GM19238 (cell line): ENCODE measurements at regions not wholly inside any gene's neighbourhood (a gene's known extent, or its start where the extent isn't known, plus 50 kb on each side); places are given as distances from the start of the nearest gene placed in this dataset.
"Not testable (repeated sequence)": the region's sequence is repeated elsewhere in the genome, so short reads cannot be mapped to it uniquely, and the experiment has no call there.

Source experiments
- DNase-seq: peaks from one replicate; pipeline ENCODE4 v3.0.0; 2011; ENCODE audit warnings: low spot score; ENCODE audit not compliant: insufficient read length

- no peak for DNase-seq
Measured at GRCh38 chr5:158209219-158209908, 350.4 kb upstream of the CLINT1 start.

DNA sequence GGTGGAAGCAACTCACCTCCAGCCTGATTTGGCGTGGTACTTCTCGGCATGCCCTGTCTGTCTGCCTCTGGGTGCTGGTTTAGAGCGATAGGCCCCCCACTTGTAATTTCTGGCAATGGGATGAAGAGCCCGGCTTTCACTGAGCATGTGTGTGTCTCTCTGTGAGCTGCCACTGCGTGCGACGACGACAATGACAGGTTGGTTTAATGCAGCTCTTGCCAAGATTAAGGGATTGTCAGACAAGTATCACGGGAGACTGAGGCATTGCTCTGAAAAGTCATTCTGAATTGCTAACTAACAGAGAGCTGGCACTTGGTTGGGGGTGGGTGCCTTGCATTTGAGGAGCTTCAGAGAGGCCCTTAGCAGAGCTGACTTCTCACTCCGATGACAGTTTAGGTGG, 348.8 kb upstream of the CLINT1 start:
- DNase-seq = no peak

GRCh38 chr5:158205992-158206391, 347.0 kb upstream of the CLINT1 start:
- DNase-seq = no peak

GRCh38 chr5:158203261-158203660, 344.3 kb upstream of the CLINT1 start:
- DNase-seq = no peak

- no peak for DNase-seq
Measured at GRCh38 chr5:158202801-158203200, 343.9 kb upstream of the CLINT1 start.

DNA sequence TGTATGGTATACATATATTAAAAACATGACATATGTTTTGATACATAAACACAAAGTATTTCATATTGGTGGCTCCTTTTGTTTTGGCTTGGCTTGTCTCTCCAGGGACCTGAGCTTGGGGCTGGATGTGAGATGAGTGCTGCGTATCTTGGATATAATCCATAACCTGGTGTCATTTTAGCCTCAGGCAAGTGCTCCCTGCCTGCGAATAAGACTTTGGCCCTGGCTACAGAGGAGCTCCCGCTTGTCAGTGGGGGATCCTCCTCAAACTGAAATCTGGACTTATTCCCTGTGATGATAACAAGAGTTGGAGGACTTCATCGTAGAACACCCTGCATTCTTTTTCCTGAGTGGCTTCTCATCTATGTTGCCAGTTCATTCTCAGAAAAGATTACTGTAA, 341.7 kb upstream of the CLINT1 start:
- no peak for DNase-seq

GRCh38 chr5:158198636-158199035, 339.7 kb upstream of the CLINT1 start:
- peak; percentile 35 for DNase-seq

DNA sequence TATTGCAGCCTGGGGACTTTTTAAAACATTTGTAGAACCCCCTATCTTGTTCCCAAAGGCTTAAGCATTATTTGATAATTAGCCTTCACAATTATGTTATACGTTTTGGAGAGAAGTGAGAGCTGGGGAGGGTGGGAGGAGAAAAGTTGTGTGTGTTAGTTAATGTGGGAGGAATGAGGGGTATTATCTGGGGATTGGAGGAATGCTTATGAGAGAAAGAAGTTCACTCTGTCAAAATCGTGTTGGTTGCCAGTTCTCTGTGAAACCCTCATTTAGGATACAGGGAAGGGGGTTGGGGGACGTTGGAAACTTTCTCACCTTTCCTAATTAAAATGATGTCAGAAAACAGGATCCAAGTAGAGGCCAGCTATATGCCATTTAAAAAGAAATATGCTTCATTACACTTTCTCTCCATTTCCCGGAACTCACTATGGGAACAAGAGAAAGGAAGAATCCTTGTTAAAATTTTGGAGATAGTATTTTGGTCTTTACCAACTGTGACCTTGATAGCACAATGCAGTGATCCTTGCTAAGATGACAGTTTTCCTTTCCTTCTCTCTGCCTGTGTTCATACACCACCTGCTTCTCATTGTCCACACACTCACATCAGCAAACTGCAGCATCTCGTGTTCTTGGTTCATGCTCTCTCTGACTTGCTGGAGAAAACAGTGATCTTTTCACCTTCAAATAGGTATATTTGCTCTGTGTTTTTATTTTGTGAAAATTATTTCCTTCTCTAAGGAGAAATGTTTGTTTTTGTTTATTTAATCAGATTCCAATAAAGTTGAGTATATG, 336.7 kb upstream of the CLINT1 start:
- DNase-seq = no peak

- no peak for DNase-seq
Measured at GRCh38 chr5:158194561-158194976, 335.6 kb upstream of the CLINT1 start.

DNA sequence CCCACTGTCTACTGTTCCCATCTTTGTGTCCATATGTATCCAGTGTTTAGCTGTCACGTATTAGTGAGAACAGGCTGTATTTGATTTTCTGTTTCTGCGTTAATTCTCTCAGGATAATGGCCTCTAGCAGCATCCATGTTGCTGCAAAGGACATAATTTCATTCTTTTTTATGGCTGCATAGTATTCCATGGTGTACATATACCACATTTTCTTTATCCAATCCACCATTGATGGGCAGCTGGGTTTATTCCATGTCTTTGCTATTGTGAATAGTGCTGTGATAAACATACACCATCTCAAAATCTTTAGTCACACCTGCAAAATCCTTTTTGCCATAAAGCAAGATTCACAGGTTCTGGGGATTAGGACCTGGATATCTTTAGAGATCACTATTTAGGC, 334.4 kb upstream of the CLINT1 start:
- DNase-seq = not testable (repeated sequence)

- no peak for DNase-seq
Measured at GRCh38 chr5:158180407-158180806, 321.5 kb upstream of the CLINT1 start.

GRCh38 chr5:158179271-158179670, 320.3 kb upstream of the CLINT1 start:
- DNase-seq = no peak

- DNase-seq = no peak
Measured at GRCh38 chr5:158178535-158178934, 319.6 kb upstream of the CLINT1 start.

DNA sequence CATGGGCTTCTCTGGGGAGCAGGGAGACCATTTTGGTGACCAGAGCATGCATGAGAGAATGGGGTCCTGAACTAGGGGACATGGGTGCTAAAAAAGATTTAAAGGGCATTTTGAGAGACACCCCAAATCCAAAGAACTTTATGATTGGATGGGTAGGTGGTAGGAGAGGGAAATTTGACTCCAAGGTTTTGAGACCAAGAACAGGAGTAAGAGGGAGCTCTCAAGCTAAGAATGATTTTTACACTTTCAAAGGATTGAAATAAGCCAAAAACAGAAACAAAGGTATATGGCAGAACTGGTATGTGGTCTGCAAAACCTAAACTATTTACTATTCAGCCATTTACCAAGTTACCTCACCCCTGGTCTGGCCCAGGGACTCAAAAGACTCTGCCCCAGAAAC, 318.2 kb upstream of the CLINT1 start:
- no peak for DNase-seq

DNA sequence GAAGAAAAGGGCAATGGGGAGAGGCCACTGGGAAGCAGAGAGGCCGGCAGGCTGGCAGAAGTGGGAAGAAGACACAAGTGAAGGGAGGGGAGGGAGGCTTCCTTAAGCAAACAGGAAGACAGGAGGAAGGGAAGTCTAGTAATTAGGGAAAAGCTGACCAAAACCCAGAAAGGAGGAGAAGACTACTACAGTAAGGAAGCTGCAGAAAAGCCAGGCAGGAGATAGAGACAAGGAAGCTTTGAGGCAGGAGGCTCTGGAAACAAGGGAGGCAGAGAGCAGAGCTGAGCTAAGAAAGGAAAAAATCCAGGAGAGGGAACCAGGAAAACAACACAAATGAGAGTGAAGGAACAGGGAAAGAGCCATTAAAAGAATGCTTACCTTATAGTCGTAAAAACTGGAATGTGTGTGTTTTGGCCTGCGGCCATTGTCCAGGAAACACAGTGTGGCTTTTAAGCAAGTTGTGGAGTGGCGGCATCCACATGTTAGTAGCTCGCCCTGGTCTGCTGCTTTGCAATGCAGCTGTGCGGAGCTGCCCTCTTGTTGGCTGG, 317.1 kb upstream of the CLINT1 start:
- DNase-seq = no peak

DNA sequence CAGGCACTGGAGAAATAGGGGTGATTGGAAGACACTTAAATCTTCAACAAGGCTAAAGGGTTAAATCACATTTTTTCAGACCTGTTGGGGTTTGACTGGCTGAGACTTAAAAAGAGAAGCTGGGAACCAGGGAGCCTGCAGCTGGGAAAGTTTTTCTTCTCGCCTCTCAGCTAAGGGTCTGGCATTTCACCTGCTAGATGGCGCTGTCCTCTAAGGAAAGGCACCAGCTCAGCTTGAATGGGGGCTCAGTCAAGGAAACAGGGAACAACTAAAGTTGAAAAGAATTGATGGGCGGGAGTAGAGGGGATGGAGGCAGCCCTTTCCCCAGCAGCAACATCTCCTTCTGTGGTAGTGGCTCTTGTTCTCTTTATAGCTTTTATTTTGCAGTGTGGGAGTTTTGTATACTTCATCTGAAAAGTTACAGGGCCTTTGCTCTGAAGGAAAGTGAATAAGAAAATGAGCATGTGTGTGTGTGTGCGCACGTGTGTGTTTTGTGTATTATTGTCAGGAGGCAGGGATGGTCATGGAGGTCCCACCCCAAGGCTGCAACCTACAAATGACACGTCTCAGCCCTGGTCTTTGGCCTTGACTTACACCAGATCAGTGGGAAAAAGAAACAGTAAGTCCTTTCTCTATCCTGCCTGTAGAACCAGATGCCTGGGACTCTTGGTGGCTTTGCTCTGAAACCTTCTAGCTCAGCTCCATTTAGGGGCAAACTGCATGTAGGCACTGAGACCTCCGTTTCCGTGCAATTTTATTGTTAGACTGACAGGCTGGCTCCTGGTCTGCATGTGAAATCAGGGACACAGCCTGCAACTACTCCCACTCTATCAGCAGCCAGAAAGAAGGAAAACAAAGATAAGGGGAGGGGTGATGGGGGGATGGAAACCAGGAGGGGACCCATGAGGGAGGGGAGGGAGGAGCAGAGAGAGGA, 316.2 kb upstream of the CLINT1 start:
- DNase-seq = peak; percentile 38

- no peak for DNase-seq
Measured at GRCh38 chr5:158174026-158174425, 315.1 kb upstream of the CLINT1 start.

- DNase-seq = no peak
Measured at GRCh38 chr5:158172005-158172404, 313.1 kb upstream of the CLINT1 start.

DNA sequence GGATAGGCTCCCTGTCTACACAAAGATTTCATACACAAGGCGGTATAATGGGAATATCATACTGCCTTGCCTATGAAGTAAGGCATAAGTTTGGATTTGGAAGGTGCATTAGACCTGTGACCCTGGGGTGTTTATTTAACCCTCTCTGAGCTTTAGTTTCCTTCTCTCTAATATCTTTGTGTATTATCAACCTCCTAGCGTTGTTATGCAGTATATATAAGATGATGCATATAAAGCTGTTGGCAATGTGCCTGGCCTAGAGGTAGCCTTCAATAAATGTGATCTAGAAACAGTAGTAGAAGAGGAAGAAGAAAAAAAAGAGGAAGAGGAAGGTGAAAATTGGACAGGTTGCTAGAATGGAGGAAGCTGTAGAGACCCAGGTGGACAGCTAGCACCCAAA, 311.6 kb upstream of the CLINT1 start:
- no peak for DNase-seq

DNA sequence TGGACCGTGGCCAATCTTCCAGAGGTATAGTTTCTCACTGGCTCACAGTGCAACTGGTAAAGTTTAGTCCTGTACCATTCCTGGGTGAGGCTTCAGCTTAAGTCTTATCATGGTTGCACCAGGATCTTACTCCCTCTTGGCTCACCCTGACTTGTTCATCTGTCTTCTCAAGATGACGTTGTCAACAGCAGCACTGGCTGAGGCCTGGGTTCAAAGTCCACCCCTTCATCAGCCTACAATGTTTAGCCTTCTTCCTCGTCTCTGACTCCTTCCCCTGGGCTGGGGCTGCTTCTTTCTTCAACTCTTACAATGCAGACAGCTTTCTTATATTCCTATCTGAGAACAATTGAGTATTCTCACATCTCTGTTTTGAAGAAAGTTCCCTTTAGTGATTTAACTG, 311.1 kb upstream of the CLINT1 start:
- no peak for DNase-seq

GRCh38 chr5:158166424-158166823, 307.5 kb upstream of the CLINT1 start:
- no peak for DNase-seq

DNA sequence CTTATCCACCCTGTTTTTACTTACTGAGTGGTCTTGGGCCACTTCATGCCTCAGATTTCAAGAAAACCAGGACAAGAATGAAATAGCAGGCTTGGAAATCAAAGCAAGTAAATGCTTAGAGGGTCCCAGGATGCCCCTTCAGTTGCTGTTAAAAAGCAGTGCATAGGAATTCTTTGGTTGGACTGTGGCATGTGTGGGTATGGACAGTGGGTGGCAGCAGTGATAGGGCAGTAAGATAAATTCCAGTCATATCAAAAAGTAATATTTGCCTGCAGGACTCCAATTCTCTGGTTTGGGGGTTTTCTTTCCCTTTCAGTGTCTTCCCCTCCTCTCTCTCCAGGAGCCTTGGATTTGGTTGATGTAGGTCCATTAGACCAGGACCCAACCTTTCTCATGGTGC, 306.7 kb upstream of the CLINT1 start:
- no peak for DNase-seq
